ENCODE measurements at regions not wholly inside any gene's neighbourhood (a gene's known extent, or its start where the extent isn't known, plus 50 kb on each side); places are given as distances from the start of the nearest gene placed in this dataset.

DNA sequence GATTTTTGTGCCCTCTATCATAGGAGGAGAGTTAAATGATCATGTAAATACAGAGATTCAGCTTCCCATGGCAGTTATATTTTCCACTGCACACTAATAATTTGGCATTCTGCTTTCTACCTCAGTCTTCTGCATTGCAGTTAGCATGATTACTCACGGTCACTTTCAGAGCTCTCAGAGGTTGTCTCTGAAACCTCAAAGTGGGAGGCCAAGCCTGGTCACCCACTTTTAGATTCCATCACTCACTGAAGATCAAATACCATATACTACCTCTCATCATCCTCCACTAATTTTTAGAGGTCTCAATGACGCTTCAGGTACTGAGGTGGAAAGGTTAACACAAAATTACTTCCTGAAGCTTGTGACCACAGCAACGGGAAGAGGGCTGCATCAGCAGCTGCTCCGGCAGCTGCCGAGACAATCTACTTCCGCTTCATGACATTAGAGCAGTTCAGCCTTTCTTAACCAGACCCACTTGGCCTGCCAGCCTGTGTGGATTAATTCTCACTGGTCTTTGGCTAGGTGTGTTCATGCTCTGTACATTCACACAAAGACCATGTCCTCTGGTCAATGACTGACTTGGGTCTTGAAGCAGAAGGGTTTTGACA, 416.4 kb upstream of the PDZRN3 start:
- Histone ChIP-seq H3K9me3 (no peaks in the 10 kb centered on the region), H3K27me3 (no peaks in the 10 kb centered on the region), H3K4me1 (no peaks in the 10 kb centered on the region), H3K27ac (no peak overlapping the region), H3K4me3 (no peak overlapping the region), H3K36me3 (no peaks in the 10 kb centered on the region)
- intact Hi-C loops (cut with DNase I; ENCODE audit: low total_unique reads) = no loop called here
- TF ChIP-seq, protein P1, sequence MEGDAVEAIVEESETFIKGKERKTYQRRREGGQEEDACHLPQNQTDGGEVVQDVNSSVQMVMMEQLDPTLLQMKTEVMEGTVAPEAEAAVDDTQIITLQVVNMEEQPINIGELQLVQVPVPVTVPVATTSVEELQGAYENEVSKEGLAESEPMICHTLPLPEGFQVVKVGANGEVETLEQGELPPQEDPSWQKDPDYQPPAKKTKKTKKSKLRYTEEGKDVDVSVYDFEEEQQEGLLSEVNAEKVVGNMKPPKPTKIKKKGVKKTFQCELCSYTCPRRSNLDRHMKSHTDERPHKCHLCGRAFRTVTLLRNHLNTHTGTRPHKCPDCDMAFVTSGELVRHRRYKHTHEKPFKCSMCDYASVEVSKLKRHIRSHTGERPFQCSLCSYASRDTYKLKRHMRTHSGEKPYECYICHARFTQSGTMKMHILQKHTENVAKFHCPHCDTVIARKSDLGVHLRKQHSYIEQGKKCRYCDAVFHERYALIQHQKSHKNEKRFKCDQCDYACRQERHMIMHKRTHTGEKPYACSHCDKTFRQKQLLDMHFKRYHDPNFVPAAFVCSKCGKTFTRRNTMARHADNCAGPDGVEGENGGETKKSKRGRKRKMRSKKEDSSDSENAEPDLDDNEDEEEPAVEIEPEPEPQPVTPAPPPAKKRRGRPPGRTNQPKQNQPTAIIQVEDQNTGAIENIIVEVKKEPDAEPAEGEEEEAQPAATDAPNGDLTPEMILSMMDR (IDR thresholded peaks at IDR 0.05) = no peak
- TF ChIP-seq POLR2AphosphoS5 (IDR thresholded peaks at IDR 0.05) = no peak
- 59 to 66% (median 62%) methylated on average over 6 of the region's 6 CpGs for WGBS, 5 donors
- DNase-seq = no peak

DNA sequence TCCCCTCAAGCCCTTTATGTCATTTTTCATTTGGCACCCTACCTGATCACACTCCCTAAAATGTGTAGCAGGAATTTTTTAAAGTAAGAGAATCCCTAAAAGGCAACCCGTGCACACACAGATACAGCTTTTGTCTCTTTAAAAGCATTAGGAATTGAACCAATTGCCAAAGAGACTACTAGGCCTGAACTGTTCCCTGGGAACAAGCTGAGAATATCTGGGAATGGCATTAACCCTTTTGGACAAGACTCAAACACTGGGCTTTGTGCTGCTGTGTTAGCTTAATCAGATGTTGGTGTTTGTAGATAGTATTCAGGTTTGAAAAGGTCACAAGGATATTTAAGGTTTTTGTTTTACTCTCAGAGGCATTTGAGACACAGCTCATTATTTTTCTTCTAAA, 414.4 kb upstream of the PDZRN3 start:
- intact Hi-C loops (cut with DNase I; ENCODE audit: low total_unique reads) = no loop called here
- Histone ChIP-seq H3K4me1 (no peaks in the 10 kb centered on the region), H3K36me3 (no peaks in the 10 kb centered on the region), H3K9me3 (no peaks in the 10 kb centered on the region), H3K4me3 (no peak overlapping the region), H3K27ac (no peak overlapping the region), H3K27me3 (no peaks in the 10 kb centered on the region)
- WGBS, 5 donors = 34 to 68% (median 38%) methylated on average over 1 of the region's 1 CpG
- TF ChIP-seq, protein P1 (IDR thresholded peaks at IDR 0.05) = no peak
- TF ChIP-seq EP300 (IDR thresholded peaks at IDR 0.05) = no peak
- no peak for TF ChIP-seq POLR2AphosphoS5 (IDR thresholded peaks at IDR 0.05)
- TF ChIP-seq POLR2A (IDR thresholded peaks at IDR 0.05) = no peak
- DNase-seq = no peak

DNA sequence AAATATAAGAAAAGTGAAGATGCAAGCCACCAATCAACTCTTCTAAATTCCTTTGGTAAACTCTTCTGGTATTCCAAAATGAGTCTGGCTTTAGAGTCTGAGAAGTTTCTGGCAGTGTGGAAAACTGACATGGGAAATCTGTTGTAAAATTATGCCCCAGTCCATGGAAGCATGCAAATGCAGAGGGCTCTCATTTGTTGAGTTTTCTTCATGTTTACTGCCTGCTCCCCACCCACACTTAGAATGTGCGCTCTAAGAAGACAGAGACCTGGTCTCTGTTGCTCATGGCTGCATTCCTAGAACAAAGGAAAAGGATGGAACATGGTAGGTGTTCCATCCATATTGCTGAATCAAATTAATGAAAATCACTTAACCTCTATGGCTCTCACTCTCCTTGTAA, 411.8 kb upstream of the PDZRN3 start:
- no peaks in the 10 kb centered on the region for H3K4me1 ChIP-seq
- no peak overlapping the region for H3K4me3 ChIP-seq
- H3K27ac ChIP-seq = no peak overlapping the region
- intact Hi-C loops (cut with DNase I; ENCODE audit: low total_unique reads) = no loop called here
- WGBS, 5 donors = 0% methylated on average over 1 of the region's 1 CpG
- H3K36me3 ChIP-seq = no peaks in the 10 kb centered on the region
- H3K9me3 ChIP-seq = no peaks in the 10 kb centered on the region
- DNase-seq = no peak
- TF ChIP-seq, protein P1 (IDR thresholded peaks at IDR 0.05) = no peak
- TF ChIP-seq EP300 (IDR thresholded peaks at IDR 0.05) (no peak), POLR2AphosphoS5 (IDR thresholded peaks at IDR 0.05) (no peak), POLR2A (IDR thresholded peaks at IDR 0.05) (no peak)
- no peaks in the 10 kb centered on the region for H3K27me3 ChIP-seq

DNA sequence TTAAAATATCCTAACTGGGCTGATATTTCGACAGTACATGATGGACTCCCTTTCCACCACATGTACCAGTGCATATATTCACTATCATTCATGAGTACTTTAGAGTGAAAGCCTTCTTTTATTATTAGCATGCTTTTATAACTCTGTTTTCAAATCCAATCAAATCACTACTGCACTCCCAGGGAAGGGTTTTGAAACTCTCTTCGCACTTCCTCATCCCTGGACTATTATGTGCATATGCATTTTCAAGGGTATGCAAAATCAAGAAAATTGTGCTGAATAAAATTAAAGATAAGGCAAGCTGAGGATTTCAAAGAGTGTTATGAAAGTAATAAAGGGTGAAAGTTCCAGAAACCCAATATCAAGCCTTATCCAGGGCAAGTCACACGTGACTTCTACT, 411.4 kb upstream of the PDZRN3 start:
- intact Hi-C loops (cut with DNase I; ENCODE audit: low total_unique reads) = no loop called here
- Histone ChIP-seq H3K36me3 (no peaks in the 10 kb centered on the region), H3K9me3 (no peaks in the 10 kb centered on the region), H3K27ac (no peak overlapping the region), H3K27me3 (no peaks in the 10 kb centered on the region), H3K4me1 (no peaks in the 10 kb centered on the region), H3K4me3 (no peak overlapping the region)
- 89 to 92% (median 92%) methylated on average over 3 of the region's 3 CpGs for WGBS, 5 donors
- DNase-seq = no peak
- TF ChIP-seq POLR2AphosphoS5 (IDR thresholded peaks at IDR 0.05) (no peak), POLR2A (IDR thresholded peaks at IDR 0.05) (no peak), EP300 (IDR thresholded peaks at IDR 0.05) (no peak)
- TF ChIP-seq, protein P1 (IDR thresholded peaks at IDR 0.05) = no peak

All from stomach (tissue), 8 donors.